GM21528 (cell line): ENCODE measurements at regions not wholly inside any gene's neighbourhood (a gene's known extent, or its start where the extent isn't known, plus 50 kb on each side); places are given as distances from the start of the nearest gene placed in this dataset.

ENCODE experiments used
- ATAC-seq: cut with Tn5 transposase; IDR thresholded peaks from one replicate; pipeline ENCODE4 v1.9.1; 2021; ENCODE audit warnings: mild to moderate bottlenecking, moderate library complexity; ENCODE audit not compliant: unreplicated experiment, low FRiP score

- ATAC-seq, result no peak
Measured at GRCh38 chr7:41383596-41383995, 319.3 kb downstream of the INHBA start.

DNA sequence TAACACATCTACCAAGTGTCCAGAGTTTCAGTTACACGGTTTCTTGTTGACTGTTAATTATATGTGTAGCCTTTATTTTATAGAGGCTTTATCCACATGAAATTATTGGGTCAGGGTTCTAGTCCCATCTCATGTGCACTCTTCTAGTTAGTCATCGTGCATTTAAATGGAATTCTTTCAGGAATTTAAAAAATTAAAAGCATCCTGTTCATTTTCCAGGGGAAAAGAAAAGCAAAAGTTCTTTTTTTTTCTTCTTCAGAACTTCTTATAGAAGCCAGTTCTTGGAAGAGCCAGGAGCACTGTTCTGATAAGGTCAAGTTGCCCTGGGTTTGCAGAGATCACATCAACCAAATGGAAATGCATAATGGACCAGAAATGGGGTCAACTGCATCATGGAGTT is 324.7 kb downstream of the INHBA start:
- ATAC-seq, result no peak

DNA sequence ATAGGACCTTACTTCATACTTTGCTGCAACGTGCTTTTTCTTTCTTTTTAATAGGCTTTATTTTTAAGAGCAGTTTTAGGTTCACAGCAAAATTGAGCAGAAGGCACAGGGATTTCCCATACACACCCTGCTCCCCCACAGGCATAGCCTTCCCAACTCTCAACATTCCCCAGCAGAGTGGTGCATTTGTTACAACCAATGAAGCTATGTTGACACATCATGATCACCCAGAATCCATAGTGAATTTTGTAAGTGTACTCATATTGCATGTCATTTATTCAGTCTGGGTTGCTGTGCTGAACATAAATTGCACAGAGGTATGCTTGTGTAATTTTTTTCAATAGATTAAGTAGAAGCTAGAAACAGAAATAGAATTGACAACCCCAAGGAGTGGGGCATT is 327.3 kb downstream of the INHBA start:
- ATAC-seq, result no peak

DNA sequence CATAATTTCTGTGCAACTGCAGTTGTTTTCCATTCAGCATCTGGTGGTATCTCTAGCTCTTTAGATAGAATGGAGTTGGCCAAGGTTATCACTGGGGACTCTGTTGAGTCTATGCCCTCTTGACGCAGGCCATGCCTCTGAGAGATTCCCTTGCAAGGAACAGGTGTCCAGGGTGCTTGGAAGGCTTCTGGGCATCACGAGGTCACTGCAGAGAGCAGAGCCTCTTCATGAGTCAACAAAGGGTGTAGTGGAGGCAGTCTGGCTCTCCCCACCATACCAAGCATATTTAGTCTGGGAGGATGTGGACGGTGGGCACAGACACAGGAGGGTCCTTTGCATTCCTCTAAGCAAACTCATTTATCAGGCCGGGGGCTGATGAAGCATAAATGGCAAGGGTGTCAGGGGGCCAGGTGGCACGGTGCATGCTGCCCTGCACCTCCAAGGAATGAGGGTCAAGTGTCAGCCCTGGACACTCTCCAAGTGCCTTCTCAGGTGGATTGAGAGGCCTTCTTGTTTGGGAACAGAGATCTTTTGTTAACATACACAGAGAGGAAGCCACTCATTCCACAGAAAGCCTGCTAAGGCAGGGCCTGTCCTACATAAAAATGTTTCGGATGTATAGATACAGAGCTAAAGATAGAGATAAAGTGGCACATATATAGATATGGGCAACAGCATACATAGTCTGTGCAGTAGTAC is 328.6 kb downstream of the INHBA start:
- ATAC-seq, result no peak

- no peak for ATAC-seq
Measured at GRCh38 chr7:41367967-41368882, 334.7 kb downstream of the INHBA start.

DNA sequence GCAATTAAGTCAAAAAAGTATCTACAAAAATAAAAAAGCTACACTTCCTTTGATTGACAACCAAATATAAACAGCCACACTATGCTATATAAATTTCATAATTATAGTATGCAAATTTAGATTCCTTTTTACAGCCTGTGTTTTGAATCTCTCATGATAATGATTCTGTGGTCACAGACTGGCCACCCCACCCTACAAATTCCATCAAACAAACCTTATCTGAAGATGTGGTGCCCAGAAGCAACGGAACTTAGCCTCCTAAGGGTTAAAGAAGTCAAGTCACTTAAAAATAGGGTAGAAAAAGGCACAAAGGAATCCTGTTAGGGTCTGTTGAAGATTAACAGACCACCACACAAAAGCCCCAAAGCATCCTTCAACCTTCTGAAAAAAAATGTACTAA is 351.8 kb downstream of the INHBA start:
- no peak for ATAC-seq

DNA sequence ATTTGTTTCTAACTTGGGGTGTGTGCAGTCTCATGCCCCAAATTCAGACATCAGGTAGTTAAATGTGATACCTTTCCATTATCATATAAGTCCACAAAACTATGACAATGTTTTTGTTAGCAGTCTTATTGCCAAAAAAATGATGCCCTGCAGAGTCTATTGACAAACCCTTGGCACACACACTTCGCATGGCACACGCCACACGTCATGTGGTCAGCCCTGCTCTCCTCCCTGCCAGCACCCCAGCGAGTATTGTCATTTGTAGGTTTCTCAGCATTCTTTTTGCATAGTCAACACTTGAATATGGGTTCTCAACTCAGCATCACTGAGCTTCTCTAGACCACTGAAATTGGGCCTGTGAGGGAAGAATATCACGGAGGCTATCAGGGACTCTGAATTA is 356.0 kb downstream of the INHBA start:
- no peak for ATAC-seq

GRCh38 chr7:41339913-41340676 is 362.8 kb downstream of the INHBA start:
- ATAC-seq, result no peak

GRCh38 chr7:41336981-41337380 is 365.9 kb downstream of the INHBA start:
- no peak for ATAC-seq

DNA sequence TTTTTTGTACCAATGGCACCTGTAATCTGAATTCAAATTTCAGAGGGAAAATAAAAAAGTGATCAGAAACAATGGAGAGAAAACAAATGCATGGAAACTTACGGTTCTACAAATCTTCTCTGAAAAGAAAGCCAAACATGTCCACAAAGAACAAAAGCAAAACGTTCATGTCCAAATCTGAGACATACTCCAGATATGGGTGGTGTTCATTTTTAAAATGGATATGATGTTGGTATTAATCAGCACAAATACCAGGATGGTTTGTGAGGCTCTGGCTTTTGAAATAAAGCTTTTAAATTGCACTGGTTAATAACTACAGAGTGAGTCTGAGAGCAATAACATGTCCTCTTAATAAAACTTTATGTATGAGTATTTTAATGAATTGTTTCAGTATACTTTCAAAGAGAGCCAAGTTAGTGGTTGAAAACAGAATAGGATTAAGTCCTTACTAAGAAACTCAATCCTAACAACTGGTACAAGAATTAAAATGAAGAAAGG is 366.4 kb downstream of the INHBA start:
- no peak for ATAC-seq

DNA sequence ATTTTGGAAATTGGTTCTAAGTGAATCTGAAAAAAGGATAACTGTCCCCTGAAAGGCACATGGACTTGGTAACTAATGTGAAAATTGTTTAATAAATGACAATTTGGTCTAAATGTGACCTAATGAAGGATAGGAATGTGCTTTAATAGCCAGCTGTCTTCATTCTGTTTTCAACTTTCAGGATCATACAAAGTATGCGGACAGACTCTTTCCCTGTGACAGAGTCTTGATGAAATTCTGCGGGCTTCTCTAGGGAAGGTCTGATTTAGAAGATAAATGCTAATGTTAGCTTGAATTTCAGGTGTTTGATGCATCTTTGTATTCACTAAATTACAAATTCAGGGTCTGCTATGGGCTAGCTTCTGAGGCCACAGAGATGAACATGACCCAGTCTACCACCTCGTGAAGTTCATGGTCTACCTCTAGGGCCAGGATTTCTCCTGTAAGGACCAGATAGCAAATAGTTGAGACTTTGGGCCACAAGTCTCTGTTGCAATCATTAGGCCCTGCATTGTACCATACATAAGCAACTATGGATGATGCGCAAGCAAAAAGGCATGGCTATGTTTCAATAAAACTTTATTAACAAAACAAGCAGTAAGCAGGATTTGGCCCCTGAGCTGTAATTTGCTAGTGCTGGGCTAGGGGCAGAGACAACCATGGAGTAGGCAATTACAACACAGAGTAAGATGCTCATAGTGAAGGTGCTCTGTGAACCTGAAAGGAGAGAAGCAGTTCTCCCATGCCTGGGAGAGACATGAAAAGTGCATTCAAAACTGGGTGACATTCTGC is 368.6 kb downstream of the INHBA start:
- no peak for ATAC-seq

GRCh38 chr7:41333511-41333910 is 369.4 kb downstream of the INHBA start:
- ATAC-seq, result no peak

DNA sequence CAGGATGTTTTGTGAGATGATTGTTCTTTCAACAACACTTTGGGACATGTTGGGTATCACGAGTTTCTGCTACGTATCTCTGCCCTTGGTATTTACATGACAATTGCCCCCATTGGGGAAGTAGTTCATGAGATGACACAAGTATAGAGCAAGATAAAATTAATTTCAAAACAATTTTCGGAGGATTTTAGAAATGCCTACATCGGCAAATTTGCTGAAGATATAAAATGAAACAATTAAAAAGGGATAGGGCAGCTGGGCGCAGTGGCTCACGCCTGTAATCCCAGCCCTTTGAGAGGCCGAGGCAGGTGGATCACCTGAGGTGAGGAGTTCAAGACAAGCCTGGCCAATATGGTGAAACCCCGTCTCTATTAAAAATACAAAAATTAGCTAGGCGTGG is 371.7 kb downstream of the INHBA start:
- ATAC-seq, result no peak

- ATAC-seq, result no peak
Measured at GRCh38 chr7:41328544-41328943, 374.3 kb downstream of the INHBA start.

- no peak for ATAC-seq
Measured at GRCh38 chr7:41328131-41328530, 374.8 kb downstream of the INHBA start.

DNA sequence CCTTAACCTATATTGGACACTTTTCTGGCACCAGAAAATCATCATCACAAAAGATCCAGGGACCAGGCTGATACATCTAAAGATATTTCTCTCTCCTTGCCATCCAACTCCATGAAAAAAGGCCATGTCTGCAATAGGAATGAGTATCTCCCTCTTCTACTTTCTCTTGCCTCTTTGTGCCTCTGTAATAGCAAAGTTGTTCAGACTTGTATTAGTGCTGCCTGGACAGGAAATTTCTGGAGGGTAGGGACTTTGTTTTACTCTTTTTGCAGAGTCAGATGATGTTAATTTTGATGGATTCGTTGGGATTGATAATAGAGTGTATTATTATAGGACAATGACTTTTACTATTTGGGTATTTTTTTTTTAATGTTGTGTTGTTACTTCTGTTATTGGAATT is 376.3 kb downstream of the INHBA start:
- no peak for ATAC-seq

GRCh38 chr7:41323806-41324205 is 379.1 kb downstream of the INHBA start:
- ATAC-seq, result no peak

DNA sequence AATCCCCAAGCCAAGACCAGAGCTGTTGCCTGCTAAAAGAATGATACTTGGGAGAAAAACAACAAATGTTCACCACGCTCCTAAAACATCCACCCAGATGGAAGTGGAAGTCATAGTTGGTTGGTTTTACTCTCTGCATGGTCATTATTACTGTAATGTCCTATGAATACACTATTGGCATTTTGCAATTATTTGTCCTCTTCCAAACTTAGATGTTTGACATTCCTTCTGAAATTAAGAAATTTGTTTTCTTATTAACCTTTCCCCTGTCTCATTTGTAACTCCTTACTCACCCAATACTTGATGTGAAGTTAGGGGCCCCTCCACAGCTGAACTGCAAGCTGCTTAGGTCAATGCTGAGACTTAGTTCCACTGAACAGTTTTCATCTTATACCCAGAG is 383.3 kb downstream of the INHBA start:
- no peak for ATAC-seq

DNA sequence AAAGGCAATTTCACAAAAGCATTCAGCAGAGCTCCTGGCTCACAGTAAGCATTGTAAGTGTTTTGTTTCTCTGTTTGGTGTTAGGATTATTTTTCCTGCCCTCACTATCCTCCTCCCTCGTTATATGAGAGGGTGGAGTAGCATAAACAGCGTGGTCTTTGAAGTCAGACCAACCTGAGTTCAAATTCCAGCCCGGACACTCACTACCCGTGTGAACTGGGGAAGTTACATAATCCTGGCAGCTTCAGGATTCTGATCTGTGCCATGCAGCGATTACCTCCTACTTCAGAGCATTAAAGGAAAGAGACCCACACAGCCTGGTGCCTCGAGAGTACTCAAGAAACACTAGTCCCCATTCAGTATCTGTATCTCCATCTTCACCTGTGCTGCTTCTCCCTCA is 386.5 kb downstream of the INHBA start:
- no peak for ATAC-seq

DNA sequence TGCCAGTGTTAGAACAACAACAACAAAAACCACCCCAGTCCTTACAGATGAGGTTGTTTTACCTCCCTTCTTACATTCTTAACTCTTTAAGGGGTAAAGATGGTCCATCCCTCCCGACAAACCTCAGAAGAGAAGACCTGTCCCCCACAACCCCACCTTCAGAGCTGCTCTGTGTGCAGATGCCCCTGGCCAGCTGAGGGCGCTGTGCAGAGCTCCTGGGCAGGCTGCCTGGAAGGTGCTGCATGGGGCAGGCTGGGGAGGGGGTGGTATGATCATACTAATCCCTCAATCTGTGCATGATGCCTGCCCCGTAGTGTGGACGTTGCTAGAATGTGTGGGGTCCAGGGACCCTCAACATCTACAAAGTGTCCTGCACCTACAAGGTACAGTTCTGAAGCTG is 387.1 kb downstream of the INHBA start:
- no peak for ATAC-seq
